CD1c-positive myeloid dendritic cell (primary cell): ENCODE measurements at regions not wholly inside any gene's neighbourhood (a gene's known extent, or its start where the extent isn't known, plus 50 kb on each side); places are given as distances from the start of the nearest gene placed in this dataset.

Source experiments
- DNase-seq: peaks from one replicate; pipeline ENCODE4 v3.0.0-alpha.2; 2016; ENCODE audit errors: extremely low spot score

- no peak for DNase-seq
Observed at GRCh38 chr1:87916965-87917364, 588.3 kb downstream of the LMO4 start.

GRCh38 chr1:87918398-87918797 lies 589.7 kb downstream of the LMO4 start:
- no peak for DNase-seq

- DNase-seq = no peak
Observed at GRCh38 chr1:87922885-87923284, 594.2 kb downstream of the LMO4 start.

- no peak for DNase-seq
Observed at GRCh38 chr1:87926131-87926830, 597.6 kb downstream of the LMO4 start.

- DNase-seq = no peak
Observed at GRCh38 chr1:87926921-87927320, 598.2 kb downstream of the LMO4 start.

GRCh38 chr1:87927391-87928280 lies 599.0 kb downstream of the LMO4 start:
- DNase-seq = no peak

- DNase-seq = no peak
Observed at GRCh38 chr1:87928623-87929022, 599.9 kb downstream of the LMO4 start.

GRCh38 chr1:87929906-87930305 lies 601.2 kb downstream of the LMO4 start:
- DNase-seq = no peak

- DNase-seq = no peak
Observed at GRCh38 chr1:87930796-87931195, 602.1 kb downstream of the LMO4 start.

GRCh38 chr1:87933171-87933570 lies 604.5 kb downstream of the LMO4 start:
- no peak for DNase-seq

GRCh38 chr1:87935130-87935529 lies 606.5 kb downstream of the LMO4 start:
- DNase-seq = no peak

GRCh38 chr1:87937831-87938395 lies 609.2 kb downstream of the LMO4 start:
- DNase-seq = no peak

GRCh38 chr1:87938631-87939030 lies 610.0 kb downstream of the LMO4 start:
- no peak for DNase-seq

- DNase-seq = no peak
Observed at GRCh38 chr1:87939444-87939843, 610.8 kb downstream of the LMO4 start.

GRCh38 chr1:87940421-87940820 lies 611.7 kb downstream of the LMO4 start:
- no peak for DNase-seq

- DNase-seq = no peak
Observed at GRCh38 chr1:87941337-87941946, 612.8 kb downstream of the LMO4 start.

GRCh38 chr1:87942165-87942564 lies 613.5 kb downstream of the LMO4 start:
- DNase-seq = no peak

- no peak for DNase-seq
Observed at GRCh38 chr1:87949711-87950110, 621.0 kb downstream of the LMO4 start.

GRCh38 chr1:87950369-87950768 lies 621.7 kb downstream of the LMO4 start:
- DNase-seq = no peak

- DNase-seq = no peak
Observed at GRCh38 chr1:87951409-87951808, 622.7 kb downstream of the LMO4 start.

GRCh38 chr1:87951852-87952251 lies 623.2 kb downstream of the LMO4 start:
- no peak for DNase-seq

GRCh38 chr1:87953121-87953520 lies 624.4 kb downstream of the LMO4 start:
- no peak for DNase-seq
